Activated CD8-positive, alpha-beta memory T cell treated with anti-CD3 and anti-CD28 coated beads, Interleukin-2, amount 10 ng/mL, durations not matched to agents 7 days and 5 days (primary cell): ENCODE measurements at regions not wholly inside any gene's neighbourhood (a gene's known extent, or its start where the extent isn't known, plus 50 kb on each side); places are given as distances from the start of the nearest gene placed in this dataset.

Experiments
- ATAC-seq: fragments of 150-1000 bp; cut with Tn5 transposase; one replicate; pipeline ENCODE4 v1.10.0; 2021; ENCODE audit warnings: moderate library complexity
- CTCF ChIA-PET: fragments of 350-600 bp; sonication (Branson Sonifier 250); formaldehyde crosslinking; loops from one replicate; lab custom pipeline; 2021; ENCODE audit warnings: antibody characterized with exemption; lab: Charles Lee
- DNase-seq: peaks from one replicate; pipeline ENCODE4 v3.0.0-alpha.2; 2020
- H3K27ac Mint-ChIP-seq: one replicate; pipeline ENCODE4 v1.8.0; 2021; ENCODE audit warnings: mild to moderate bottlenecking, mixed read lengths
- H3K27me3 Mint-ChIP-seq: one replicate; pipeline ENCODE4 v1.8.0; 2021; ENCODE audit warnings: mixed read lengths
- H3K36me3 Mint-ChIP-seq: one replicate; pipeline ENCODE4 v1.8.0; 2021; ENCODE audit warnings: mild to moderate bottlenecking, mixed read lengths
- H3K4me1 Mint-ChIP-seq: one replicate; pipeline ENCODE4 v1.8.0; 2021; ENCODE audit warnings: mixed read lengths
- H3K4me3 Mint-ChIP-seq: one replicate; pipeline ENCODE4 v1.8.0; 2021; ENCODE audit warnings: mild to moderate bottlenecking, moderate library complexity, mixed read lengths
- H3K9me3 Mint-ChIP-seq: one replicate; pipeline ENCODE4 v1.8.0; 2022; ENCODE audit warnings: low read depth, mixed read lengths

DNA sequence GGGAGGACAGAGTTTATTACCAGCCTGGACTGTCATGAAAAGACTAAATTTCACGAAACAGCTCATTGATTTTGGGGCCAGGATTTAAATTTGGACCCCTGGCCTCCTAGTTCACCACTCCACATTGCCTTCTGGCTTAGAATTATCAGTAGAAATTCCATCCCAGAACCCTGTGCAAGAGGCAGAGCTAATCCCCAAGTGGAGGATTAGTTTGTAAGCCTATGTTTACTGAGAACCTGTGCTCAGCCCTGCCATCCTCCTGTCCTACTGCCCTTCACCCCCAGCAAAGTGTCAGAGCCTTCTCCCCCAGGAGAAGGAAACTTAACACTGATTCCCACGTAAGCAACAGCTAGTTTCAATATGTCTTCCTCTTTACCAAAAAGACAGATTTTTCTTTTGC lies 99.4 kb downstream of the SST start:
- H3K4me1 Mint-ChIP-seq, result no peaks in the 10 kb centered on the region
- no peak overlapping the region for H3K27ac Mint-ChIP-seq
- DNase-seq (no peak), ATAC-seq (no peak)
- H3K27me3 Mint-ChIP-seq, result peaks cover 34% of the 10 kb centered on the region
- H3K4me3 Mint-ChIP-seq, result no peak overlapping the region
- CTCF ChIA-PET, result interaction anchor here (1.5 kb wide), 1 partner anchor 253 kb away, joined by 3 read pairs; no protein-coding TSS in a partner anchor
- no peaks in the 10 kb centered on the region for H3K36me3 Mint-ChIP-seq
- H3K9me3 Mint-ChIP-seq, result no peaks in the 10 kb centered on the region

DNA sequence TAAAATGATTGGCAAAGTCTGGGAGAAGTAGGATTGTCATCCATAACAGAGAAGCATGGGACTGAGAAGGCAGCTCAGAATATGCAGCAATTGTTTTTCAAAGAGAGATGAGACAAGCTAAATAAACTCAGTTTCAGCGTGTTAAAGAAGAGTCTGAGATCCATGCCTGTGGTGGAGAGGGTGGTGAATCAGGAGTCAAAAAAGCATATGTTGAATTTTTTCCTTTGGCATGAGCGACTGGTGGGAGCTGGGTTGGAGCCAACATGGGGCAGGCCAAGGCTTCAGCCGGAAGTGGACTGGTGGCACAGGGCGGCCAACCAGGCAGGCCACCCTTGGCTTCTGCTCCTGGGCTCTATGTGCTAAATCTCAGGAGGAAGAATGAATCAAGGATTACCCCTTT lies 102.0 kb downstream of the SST start:
- Mint-ChIP-seq H3K4me3 (no peak overlapping the region), H3K9me3 (no peaks in the 10 kb centered on the region), H3K27me3 (peaks cover 41% of the 10 kb centered on the region), H3K4me1 (peaks cover 3% of the 10 kb centered on the region), H3K36me3 (no peaks in the 10 kb centered on the region), H3K27ac (no peak overlapping the region)
- CTCF ChIA-PET, result interaction anchor here (0.6 kb wide), 1 partner anchor 376 kb away, joined by 3 read pairs; no protein-coding TSS in a partner anchor
- ATAC-seq, result no peak
- no peak for DNase-seq

GRCh38 chr3:187567661-187568121 lies 102.5 kb downstream of the SST start:
- no peak for DNase-seq
- H3K36me3 Mint-ChIP-seq, result no peaks in the 10 kb centered on the region
- H3K4me3 Mint-ChIP-seq, result no peak overlapping the region
- no peaks in the 10 kb centered on the region for H3K9me3 Mint-ChIP-seq
- H3K4me1 Mint-ChIP-seq, result peaks cover 3% of the 10 kb centered on the region
- CTCF ChIA-PET, result interaction anchor here (0.6 kb wide), 1 partner anchor 376 kb away, joined by 3 read pairs; no protein-coding TSS in a partner anchor
- peaks cover 41% of the 10 kb centered on the region for H3K27me3 Mint-ChIP-seq
- H3K27ac Mint-ChIP-seq, result no peak overlapping the region
- no peak for ATAC-seq

DNA sequence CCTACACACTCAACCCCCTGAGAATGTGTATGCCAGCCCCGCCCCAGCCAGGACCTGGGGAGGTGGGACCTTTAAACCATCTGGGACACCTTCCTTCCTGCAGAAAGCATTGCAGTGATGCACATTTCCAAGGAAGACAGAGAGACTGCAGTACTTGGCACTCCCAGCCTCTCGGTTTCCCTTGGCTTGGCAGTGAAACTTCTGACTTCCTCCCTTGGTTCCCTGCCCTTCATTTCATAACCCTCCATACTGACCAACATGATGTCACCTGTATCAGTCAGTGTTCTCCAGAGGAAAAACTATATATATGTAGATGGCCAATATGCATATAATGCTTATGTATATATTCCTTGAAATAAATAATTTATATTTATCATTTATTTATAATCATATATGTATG lies 103.2 kb downstream of the SST start:
- ATAC-seq (no peak), DNase-seq (no peak)
- Mint-ChIP-seq H3K36me3 (no peaks in the 10 kb centered on the region), H3K4me3 (no peak overlapping the region), H3K27me3 (peaks cover 41% of the 10 kb centered on the region), H3K27ac (no peak overlapping the region), H3K9me3 (no peaks in the 10 kb centered on the region), H3K4me1 (peaks cover 3% of the 10 kb centered on the region)
- CTCF ChIA-PET, result no interaction called here

DNA sequence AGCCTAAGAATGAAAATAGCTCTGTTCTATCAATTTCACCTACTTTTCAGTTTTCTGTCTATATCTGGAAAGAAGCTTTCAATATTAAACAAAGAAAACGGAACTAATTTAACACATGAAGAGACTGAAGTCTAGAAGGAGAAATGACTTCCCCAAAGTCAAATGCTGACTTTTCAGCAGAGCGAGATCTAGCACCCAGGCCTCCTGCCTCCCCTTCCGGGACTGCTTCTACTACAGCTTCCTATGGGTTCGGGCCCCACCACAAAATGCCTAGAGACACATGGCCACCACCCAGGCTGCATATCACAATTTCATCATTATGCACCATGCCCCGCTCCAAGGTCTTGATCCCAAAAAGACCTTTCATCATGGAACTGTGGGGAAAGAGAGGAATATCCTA lies 104.5 kb downstream of the SST start:
- Mint-ChIP-seq H3K27me3 (peaks cover 30% of the 10 kb centered on the region), H3K9me3 (no peaks in the 10 kb centered on the region), H3K4me3 (no peak overlapping the region), H3K4me1 (peaks cover 3% of the 10 kb centered on the region), H3K27ac (no peak overlapping the region), H3K36me3 (no peaks in the 10 kb centered on the region)
- CTCF ChIA-PET, result interaction anchor here (1.0 to 1.5 kb wide), 2 partner anchors 114 to 172 kb away, joined by 3 to 6 read pairs; no protein-coding TSS in a partner anchor
- DNase-seq (no peak), ATAC-seq (no peak)

DNA sequence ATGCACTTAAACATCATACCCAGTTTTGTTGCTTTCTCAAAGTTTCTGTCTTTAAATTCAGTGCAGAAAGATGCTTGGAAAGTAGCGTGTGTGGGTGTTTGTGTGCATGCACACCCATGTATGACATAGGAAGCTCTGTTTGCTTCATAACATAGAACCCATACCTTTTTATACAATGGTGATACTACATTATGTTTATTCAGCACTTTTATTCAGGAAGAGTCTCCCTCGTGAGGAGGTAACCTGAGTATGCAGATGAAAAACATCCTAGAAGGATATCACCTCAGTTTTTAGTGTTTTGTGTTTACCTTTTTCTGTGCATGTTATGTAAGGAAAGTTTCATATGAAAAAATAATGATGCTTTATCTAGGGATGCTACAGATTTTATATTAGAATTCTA lies 111.2 kb downstream of the SST start:
- no peaks in the 10 kb centered on the region for H3K9me3 Mint-ChIP-seq
- no peak overlapping the region for H3K27ac Mint-ChIP-seq
- no peaks in the 10 kb centered on the region for H3K4me1 Mint-ChIP-seq
- no peaks in the 10 kb centered on the region for H3K36me3 Mint-ChIP-seq
- DNase-seq (no peak), ATAC-seq (no peak)
- H3K27me3 Mint-ChIP-seq, result peaks cover 16% of the 10 kb centered on the region
- no peak overlapping the region for H3K4me3 Mint-ChIP-seq
- CTCF ChIA-PET, result no interaction called here

- no peaks in the 10 kb centered on the region for H3K36me3 Mint-ChIP-seq
- CTCF ChIA-PET, result no interaction called here
- ATAC-seq (no peak), DNase-seq (no peak)
- H3K9me3 Mint-ChIP-seq, result no peaks in the 10 kb centered on the region
- H3K27me3 Mint-ChIP-seq, result peaks cover 33% of the 10 kb centered on the region
- H3K4me1 Mint-ChIP-seq, result no peaks in the 10 kb centered on the region
- no peak overlapping the region for H3K27ac Mint-ChIP-seq
- no peak overlapping the region for H3K4me3 Mint-ChIP-seq
Observed at GRCh38 chr3:187551416-187551815, 118.8 kb downstream of the SST start.

DNA sequence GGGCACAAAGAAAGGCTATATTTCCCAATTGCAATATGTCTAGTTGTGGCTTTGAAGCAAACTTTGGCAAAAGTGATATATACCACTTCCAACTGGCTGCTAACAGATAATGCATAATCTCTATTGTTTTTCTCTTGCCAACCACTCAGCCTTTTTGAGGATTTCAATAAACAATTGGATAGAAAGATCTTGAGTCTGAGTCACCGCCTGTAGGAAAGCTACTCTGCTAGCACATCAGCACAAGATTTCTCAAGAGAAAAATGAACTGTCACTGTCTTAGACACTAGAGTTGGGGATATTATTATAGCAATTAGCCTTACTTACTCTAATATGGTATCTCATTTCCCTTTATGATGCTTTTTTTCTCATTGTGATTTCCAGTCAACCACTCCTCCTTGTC lies 119.7 kb downstream of the SST start:
- DNase-seq (no peak), ATAC-seq (no peak)
- no peaks in the 10 kb centered on the region for H3K4me1 Mint-ChIP-seq
- CTCF ChIA-PET, result no interaction called here
- H3K4me3 Mint-ChIP-seq, result no peak overlapping the region
- H3K27ac Mint-ChIP-seq, result no peak overlapping the region
- H3K36me3 Mint-ChIP-seq, result no peaks in the 10 kb centered on the region
- H3K27me3 Mint-ChIP-seq, result peaks cover 33% of the 10 kb centered on the region
- no peaks in the 10 kb centered on the region for H3K9me3 Mint-ChIP-seq

DNA sequence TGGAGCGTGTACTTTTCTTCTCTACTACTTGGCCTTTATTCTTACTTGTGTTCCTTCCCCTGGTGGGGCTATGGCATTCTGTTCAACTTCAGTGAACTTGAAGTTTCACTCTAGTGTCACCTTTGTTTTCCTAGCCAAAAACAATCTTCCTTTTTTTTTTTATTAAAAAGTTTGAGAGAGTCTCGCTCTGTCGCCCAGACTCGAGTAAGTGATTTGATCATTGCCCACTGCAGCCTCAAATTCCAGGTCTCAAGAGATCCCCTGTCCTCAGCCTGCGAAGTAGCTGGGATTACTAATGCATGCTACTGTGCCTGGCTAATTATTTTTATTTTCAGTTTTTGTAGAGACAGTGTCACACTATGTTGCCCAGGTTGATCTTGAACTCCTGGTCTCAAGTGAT lies 124.8 kb downstream of the SST start:
- H3K9me3 Mint-ChIP-seq, result no peaks in the 10 kb centered on the region
- H3K36me3 Mint-ChIP-seq, result no peaks in the 10 kb centered on the region
- no peak for ATAC-seq
- H3K27ac Mint-ChIP-seq, result no peak overlapping the region
- DNase-seq, result no peak
- no peak overlapping the region for H3K4me3 Mint-ChIP-seq
- H3K4me1 Mint-ChIP-seq, result no peaks in the 10 kb centered on the region
- peaks cover 27% of the 10 kb centered on the region for H3K27me3 Mint-ChIP-seq
- CTCF ChIA-PET, result no interaction called here

DNA sequence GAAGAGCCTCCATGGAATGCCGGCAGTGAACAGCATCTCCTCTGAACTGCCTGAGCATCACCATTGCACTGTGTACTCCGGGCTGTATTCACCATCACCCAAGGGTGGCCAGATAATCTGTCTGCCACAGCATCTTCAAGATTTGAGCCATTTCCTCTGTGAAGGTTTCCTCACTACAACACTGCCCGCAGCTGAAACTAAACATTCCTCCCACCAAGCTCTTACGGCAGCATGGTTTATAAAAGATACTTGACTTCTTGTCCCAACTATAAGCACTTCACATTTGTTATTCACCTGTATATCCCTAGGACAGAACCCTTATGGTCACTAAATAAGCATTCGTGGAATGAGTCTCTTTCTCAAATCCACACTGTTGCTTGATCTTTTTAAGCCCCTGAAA lies 125.9 kb downstream of the SST start:
- Mint-ChIP-seq H3K4me1 (no peaks in the 10 kb centered on the region), H3K27me3 (peaks cover 18% of the 10 kb centered on the region), H3K9me3 (no peaks in the 10 kb centered on the region), H3K4me3 (no peak overlapping the region), H3K36me3 (no peaks in the 10 kb centered on the region), H3K27ac (no peak overlapping the region)
- CTCF ChIA-PET, result interaction anchor here (0.7 kb wide), 1 partner anchor 29 kb away, joined by 3 read pairs; no protein-coding TSS in a partner anchor
- no peak for ATAC-seq
- DNase-seq, result no peak

DNA sequence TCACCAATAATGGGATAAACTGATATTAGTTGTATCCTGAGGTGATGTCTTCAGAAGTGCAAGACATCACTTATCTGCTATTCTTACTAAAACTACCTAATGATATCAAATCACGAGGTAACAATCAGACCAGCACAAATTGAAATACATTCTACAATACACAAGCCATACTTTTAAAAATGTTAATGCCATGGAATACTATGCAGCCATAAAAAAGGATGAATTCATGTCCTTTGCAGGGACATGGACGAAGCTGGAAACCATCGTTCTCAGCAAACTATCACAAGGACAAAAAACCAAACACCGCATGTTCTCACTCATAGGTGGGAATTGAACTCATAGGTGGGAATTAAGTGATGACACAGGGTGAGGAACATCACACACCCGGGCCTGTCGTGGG lies 129.3 kb downstream of the SST start:
- peaks cover 3% of the 10 kb centered on the region for H3K27me3 Mint-ChIP-seq
- H3K4me1 Mint-ChIP-seq, result no peaks in the 10 kb centered on the region
- H3K27ac Mint-ChIP-seq, result no peak overlapping the region
- H3K36me3 Mint-ChIP-seq, result no peaks in the 10 kb centered on the region
- ATAC-seq (no peak), DNase-seq (no peak)
- H3K4me3 Mint-ChIP-seq, result no peak overlapping the region
- CTCF ChIA-PET, result no interaction called here
- H3K9me3 Mint-ChIP-seq, result no peaks in the 10 kb centered on the region

DNA sequence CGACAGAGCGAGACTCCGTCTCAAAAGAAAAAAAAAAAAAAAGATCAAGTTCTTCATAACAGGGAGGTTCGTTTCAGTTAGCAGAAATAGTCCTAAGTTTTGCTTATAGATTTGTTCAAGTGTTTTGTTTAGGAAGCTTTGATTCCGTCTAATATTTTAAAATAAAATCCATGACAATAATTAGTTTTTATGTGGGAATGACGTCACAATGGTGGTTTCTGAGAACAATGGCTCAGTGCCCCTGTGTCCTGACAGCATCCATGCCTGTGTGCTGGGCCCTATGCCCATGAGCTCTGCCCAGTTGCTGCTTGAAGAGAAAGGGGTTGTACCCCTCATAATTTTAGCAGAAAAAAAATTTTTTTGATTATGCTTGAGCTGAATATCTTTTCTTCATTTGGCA lies 134.0 kb downstream of the SST start:
- H3K36me3 Mint-ChIP-seq, result no peaks in the 10 kb centered on the region
- no peak overlapping the region for H3K4me3 Mint-ChIP-seq
- no peak overlapping the region for H3K27ac Mint-ChIP-seq
- DNase-seq, result no peak
- peaks cover 19% of the 10 kb centered on the region for H3K27me3 Mint-ChIP-seq
- no peak for ATAC-seq
- H3K4me1 Mint-ChIP-seq, result no peaks in the 10 kb centered on the region
- CTCF ChIA-PET, result no interaction called here
- no peaks in the 10 kb centered on the region for H3K9me3 Mint-ChIP-seq

GRCh38 chr3:187533797-187534196 lies 136.4 kb downstream of the SST start:
- ATAC-seq (no peak), DNase-seq (no peak)
- no peaks in the 10 kb centered on the region for H3K4me1 Mint-ChIP-seq
- H3K4me3 Mint-ChIP-seq, result no peak overlapping the region
- no peaks in the 10 kb centered on the region for H3K9me3 Mint-ChIP-seq
- CTCF ChIA-PET, result no interaction called here
- H3K36me3 Mint-ChIP-seq, result no peaks in the 10 kb centered on the region
- H3K27ac Mint-ChIP-seq, result no peak overlapping the region
- peaks cover 37% of the 10 kb centered on the region for H3K27me3 Mint-ChIP-seq

DNA sequence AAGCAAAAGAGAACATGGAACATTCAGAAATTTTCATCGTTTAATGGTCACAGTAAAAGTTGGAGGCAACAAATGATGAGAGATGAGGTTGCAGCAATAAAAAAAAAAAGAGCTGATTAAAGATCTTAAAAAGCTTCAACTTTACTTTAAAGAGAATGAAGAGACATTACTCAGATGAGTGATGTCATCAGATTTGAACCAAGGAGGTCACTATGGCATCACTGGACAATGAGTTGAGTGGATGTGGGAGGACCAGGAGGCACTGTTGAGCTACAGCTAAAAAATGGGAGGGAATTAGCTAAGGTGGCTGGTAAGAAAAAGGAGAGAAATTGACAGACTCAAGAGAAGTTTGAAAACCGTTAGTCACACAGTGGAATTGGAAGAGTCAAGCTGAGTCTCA lies 138.4 kb downstream of the SST start:
- H3K4me1 Mint-ChIP-seq, result no peaks in the 10 kb centered on the region
- ATAC-seq (no peak), DNase-seq (no peak)
- CTCF ChIA-PET, result no interaction called here
- H3K27ac Mint-ChIP-seq, result no peak overlapping the region
- H3K4me3 Mint-ChIP-seq, result no peak overlapping the region
- H3K9me3 Mint-ChIP-seq, result no peaks in the 10 kb centered on the region
- H3K27me3 Mint-ChIP-seq, result peaks cover 44% of the 10 kb centered on the region
- no peaks in the 10 kb centered on the region for H3K36me3 Mint-ChIP-seq

DNA sequence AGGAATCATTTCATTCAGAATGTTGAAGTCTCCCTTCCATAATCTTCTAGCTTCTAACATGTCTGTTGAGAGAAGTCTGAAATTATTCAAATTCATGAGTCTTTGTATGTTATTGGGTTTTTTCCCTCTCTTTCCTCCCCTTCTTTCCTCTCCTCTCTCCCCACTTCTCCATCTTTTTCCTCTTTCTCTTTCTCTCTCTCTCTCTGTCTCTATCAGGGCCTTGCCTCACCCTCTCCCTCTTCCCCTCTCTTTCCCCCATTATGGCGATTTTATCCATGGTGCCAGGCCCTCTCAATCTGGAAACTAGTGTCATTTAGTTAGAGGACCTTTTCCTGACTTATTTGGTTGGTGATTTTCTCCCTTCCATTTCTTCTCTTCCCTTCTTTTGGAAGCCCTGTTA lies 147.3 kb downstream of the SST start:
- peaks cover 21% of the 10 kb centered on the region for H3K27me3 Mint-ChIP-seq
- no peaks in the 10 kb centered on the region for H3K9me3 Mint-ChIP-seq
- no peak overlapping the region for H3K4me3 Mint-ChIP-seq
- DNase-seq (no peak), ATAC-seq (no peak)
- no peak overlapping the region for H3K27ac Mint-ChIP-seq
- CTCF ChIA-PET, result no interaction called here
- H3K36me3 Mint-ChIP-seq, result no peaks in the 10 kb centered on the region
- no peaks in the 10 kb centered on the region for H3K4me1 Mint-ChIP-seq
